IMR-90 (cell line): ENCODE measurements at regions not wholly inside any gene's neighbourhood (a gene's known extent, or its start where the extent isn't known, plus 50 kb on each side); places are given as distances from the start of the nearest gene placed in this dataset.

Experiments used
- ATAC-seq: fragments of 200-7000 bp; cut with Tn5 transposase; 2 replicates; pipeline ENCODE4 v1.9.1; 2020; ENCODE audit warnings: low read depth, mild to moderate bottlenecking, moderate library complexity
- BruUV-seq: library from RNA; stranded (reverse); fragments of 400-500 nt; replicated peaks from 2 replicates; lab custom pipeline; 2021; lab: Mats Ljungman, UMichigan
- CTCF ChIA-PET: fragments of 300-600 bp; formaldehyde crosslinking; extraction: SDS; loops from one replicate; lab custom pipeline; 2021; ENCODE audit warnings: antibody characterized with exemption; lab: Yijun Ruan, JAX
- POLR2A ChIA-PET: fragments of 300-600 bp; sonication (Branson Sonifier 250); formaldehyde crosslinking; loops from one replicate; lab custom pipeline; 2022; ENCODE audit warnings: antibody characterized with exemption; ENCODE audit not compliant: unreplicated experiment; lab: Charles Lee
- DNase-seq: peaks from one replicate; pipeline ENCODE4 v3.0.0; 2013
- H2AFZ ChIP-seq: replicated peaks from 2 replicates; pipeline ENCODE3; 2013; ENCODE audit warnings: low read length, mild to moderate bottlenecking; ENCODE audit not compliant: poor library complexity
- H2AK5ac ChIP-seq: 2 replicates; pipeline ENCODE4 v1.6.1; 2013; ENCODE audit warnings: low read depth, low read length, inconsistent platforms
- H2AK9ac ChIP-seq: replicated peaks from 2 replicates; pipeline ENCODE3; 2013; ENCODE audit warnings: mild to moderate bottlenecking, low read depth, low read length, moderate library complexity; ENCODE audit not compliant: poor library complexity
- H2BK120ac ChIP-seq: 2 replicates; pipeline ENCODE4 v1.6.1; 2013; ENCODE audit warnings: low read depth, low read length, inconsistent platforms
- H2BK15ac ChIP-seq: 3 replicates; pipeline ENCODE4 v1.6.1; 2013; ENCODE audit warnings: low read depth, low read length, inconsistent platforms
- H2BK20ac ChIP-seq: 2 replicates; pipeline ENCODE4 v1.6.1; 2013; ENCODE audit warnings: low read depth, mild to moderate bottlenecking, inconsistent platforms, low read length, moderate library complexity
- H2BK5ac ChIP-seq: 2 replicates; pipeline ENCODE4 v1.6.1; 2013; ENCODE audit warnings: mild to moderate bottlenecking, low read depth, low read length, inconsistent platforms; ENCODE audit not compliant: poor library complexity, severe bottlenecking
- H3K14ac ChIP-seq: replicated peaks from 2 replicates; pipeline ENCODE4 v1.6.1; 2013; ENCODE audit warnings: low read depth, low read length, inconsistent platforms
- H3K18ac ChIP-seq: 2 replicates; pipeline ENCODE4 v1.6.1; 2013; ENCODE audit warnings: low read depth, low read length, control low read depth
- H3K23ac ChIP-seq: 2 replicates; pipeline ENCODE4 v1.6.1; 2013; ENCODE audit warnings: low read depth, low read length, inconsistent platforms
- H3K27ac ChIP-seq: 2 replicates; pipeline ENCODE4 v1.5.1; 2013; ENCODE audit warnings: mild to moderate bottlenecking, control low read depth, low read length; ENCODE audit not compliant: insufficient read depth
- H3K27me3 ChIP-seq: 2 replicates; pipeline ENCODE4 v1.6.1; 2013; ENCODE audit warnings: low read length; ENCODE audit not compliant: control insufficient read depth, insufficient read depth
- H3K36me3 ChIP-seq: 2 replicates; pipeline ENCODE4 v1.6.1; 2013; ENCODE audit warnings: low read length, mixed read lengths; ENCODE audit not compliant: control insufficient read depth, insufficient read depth
- H3K4ac ChIP-seq: 2 replicates; pipeline ENCODE4 v1.6.1; 2013; ENCODE audit warnings: low read depth, low read length, inconsistent platforms
- H3K4me1 ChIP-seq: 2 replicates; pipeline ENCODE4 v1.6.1; 2013; ENCODE audit warnings: low read length, mixed read lengths; ENCODE audit not compliant: control insufficient read depth, insufficient read depth
- H3K4me2 ChIP-seq: 2 replicates; pipeline ENCODE4 v1.6.1; 2013; ENCODE audit warnings: low read depth, mild to moderate bottlenecking, control low read depth, low read length, moderate library complexity
- H3K4me3 ChIP-seq: 2 replicates; pipeline ENCODE4 v1.5.1; 2013; ENCODE audit warnings: low read depth, mild to moderate bottlenecking, control low read depth, low read length, moderate library complexity; ENCODE audit not compliant: insufficient read depth
- H3K56ac ChIP-seq: 2 replicates; pipeline ENCODE4 v1.6.1; 2013; ENCODE audit warnings: low read length, inconsistent platforms; ENCODE audit not compliant: insufficient read depth; ENCODE audit errors: extremely low read depth
- H3K79me1 ChIP-seq, 2 experiments: 2 replicates each; pipeline ENCODE4 v1.6.1; 2013; ENCODE audit warnings: low read length in 2 of 2, inconsistent platforms in 1 of 2, low read depth in 1 of 2
- H3K9ac ChIP-seq: 2 replicates; pipeline ENCODE4 v1.6.1; 2013; ENCODE audit warnings: low read depth, low read length, control low read depth
- H3K9me1 ChIP-seq: 2 replicates; pipeline ENCODE4 v1.6.1; 2013; ENCODE audit warnings: low read length, inconsistent platforms; ENCODE audit not compliant: insufficient read depth
- H3K9me3 ChIP-seq: 2 replicates; pipeline ENCODE4 v1.6.1; 2013; ENCODE audit warnings: low read length; ENCODE audit not compliant: control insufficient read depth, insufficient read depth
- H4K20me1 ChIP-seq: 2 replicates; pipeline ENCODE4 v1.6.1; 2013; ENCODE audit warnings: low read length, inconsistent platforms; ENCODE audit not compliant: insufficient read depth
- H4K5ac ChIP-seq: 2 replicates; pipeline ENCODE4 v1.6.1; 2013; ENCODE audit warnings: mild to moderate bottlenecking, low read depth, low read length, control low read depth
- H4K8ac ChIP-seq, 2 experiments: 2 replicates each; pipeline ENCODE4 v1.6.1; 2013; ENCODE audit warnings: low read depth in 2 of 2, low read length in 2 of 2, control low read depth in 1 of 2, inconsistent platforms in 1 of 2
- H4K91ac ChIP-seq: 2 replicates; pipeline ENCODE4 v1.6.1; 2013; ENCODE audit warnings: low read depth, low read length, inconsistent platforms; ENCODE audit not compliant: insufficient read depth
- CEBPB ChIP-seq: IDR thresholded peaks from 2 replicates; pipeline ENCODE4 v1.6.1; 2012; ENCODE audit warnings: low read depth, low read length, improper control_type of control experiment
- CHD1 ChIP-seq: IDR thresholded peaks from 2 replicates; pipeline ENCODE4 v1.6.1; 2012; ENCODE audit warnings: low read depth, low read length, improper control_type of control experiment
- FOS ChIP-seq: fragments of 150-350 bp; IDR thresholded peaks from 2 replicates; pipeline ENCODE4 v1.6.1; 2016; ENCODE audit warnings: low read depth, low read length
- MAFK ChIP-seq: IDR thresholded peaks from 2 replicates; pipeline ENCODE4 v1.6.1; 2012; ENCODE audit warnings: low read depth, low read length, improper control_type of control experiment
- MAZ ChIP-seq: IDR thresholded peaks from 2 replicates; pipeline ENCODE4 v1.6.1; 2012; ENCODE audit warnings: low read depth, mild to moderate bottlenecking, low read length, improper control_type of control experiment, moderate library complexity, borderline replicate concordance
- NFE2L2 ChIP-seq: fragments of 150-350 bp; IDR thresholded peaks from 2 replicates; pipeline ENCODE4 v1.6.1; 2016; ENCODE audit warnings: low read depth, mild to moderate bottlenecking, low read length
- RAD21 ChIP-seq: IDR thresholded peaks from 2 replicates; pipeline ENCODE4 v1.6.1; 2012; ENCODE audit warnings: low read length, improper control_type of control experiment
- RCOR1 ChIP-seq: IDR thresholded peaks from 2 replicates; pipeline ENCODE4 v1.6.1; 2012; ENCODE audit warnings: mild to moderate bottlenecking, low read length, improper control_type of control experiment; ENCODE audit not compliant: insufficient replicate concordance
- RFX5 ChIP-seq: IDR thresholded peaks from 2 replicates; pipeline ENCODE4 v1.8.0; 2012; ENCODE audit warnings: low read depth, mild to moderate bottlenecking, low read length, moderate library complexity
- SMC3 ChIP-seq: fragments of 150-350 bp; IDR thresholded peaks from 2 replicates; pipeline ENCODE4 v1.6.1; 2016; ENCODE audit warnings: low read depth, mild to moderate bottlenecking, antibody characterized with exemption, low read length, moderate library complexity
- WGBS, 2 experiments: methylation state at CpG; one replicate each; pipeline versions ENCODE4 v1.1.5 to v1.1.7; 2013; ENCODE audit warnings: missing lambda C conversion rate in 2 of 2; ENCODE audit not compliant: insufficient read length in 1 of 2; ENCODE audit errors: extremely low coverage in 2 of 2; 5-methylcytosine and 5-hydroxymethylcytosine counted together
- dilution Hi-C: fragments of 300-500 bp; cut with HindIII; formaldehyde crosslinking; loops from one replicate; pipeline ENCODE4 v1.14.3; 2018; ENCODE audit warnings: low sequenced_read_pairs; ENCODE audit not compliant: unreplicated experiment
- in situ Hi-C: fragments of 300-500 bp; cut with MboI; formaldehyde crosslinking; loops from 3 replicates; pipeline ENCODE4 v1.14.3; 2019; ENCODE audit warnings: low sequenced_read_pairs, inconsistent platforms, mixed read lengths
- intact Hi-C: fragments of 100-400 bp; cut with micrococcal nuclease; formaldehyde crosslinking; loops from 2 replicates; pipeline ENCODE4 v1.10.0; 2022
- TF ChIP-seq, protein P1 (sequence below): conservative IDR thresholded peaks from 2 replicates; pipeline ENCODE4 v1.5.1; 2012; ENCODE audit warnings: mild to moderate bottlenecking, low read depth, low read length, improper control_type of control experiment
- TF ChIP-seq, protein P2 (sequence below): fragments of 150-350 bp; IDR thresholded peaks from 2 replicates; pipeline ENCODE4 v1.6.1; 2016; ENCODE audit warnings: low read depth, mild to moderate bottlenecking, low read length, moderate library complexity, borderline replicate concordance

DNA sequence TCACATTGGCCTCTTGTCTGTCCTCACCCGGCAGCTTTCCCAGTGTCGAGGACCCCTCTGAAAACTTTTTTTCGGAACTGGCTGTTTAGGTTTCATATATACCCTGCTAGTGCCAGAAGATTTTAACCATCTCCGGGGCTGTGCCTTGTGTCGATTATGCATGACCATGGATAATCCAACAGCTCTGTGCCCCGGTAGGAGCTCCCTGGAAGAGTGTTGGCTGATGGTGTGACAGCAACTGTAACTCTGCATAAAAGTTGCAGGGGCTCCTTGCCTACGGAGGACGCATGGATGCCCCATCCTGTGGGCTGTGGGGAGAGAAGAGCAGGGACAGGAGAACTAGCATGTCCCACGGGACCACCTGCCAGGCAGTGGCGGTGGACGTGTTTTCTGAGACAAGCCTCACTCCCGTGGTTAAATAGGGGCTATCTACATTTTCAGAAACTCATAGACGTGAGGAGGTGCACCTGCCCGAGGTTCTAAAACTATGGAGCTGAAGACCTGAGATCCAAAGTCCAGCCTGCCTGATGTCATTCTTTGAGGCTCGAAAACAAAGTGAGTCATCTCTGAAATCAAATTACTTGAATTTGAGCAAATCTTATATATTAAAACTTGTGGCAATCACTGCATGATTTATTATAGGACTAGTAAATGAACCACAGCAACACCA lies 437.2 kb upstream of the HS6ST1 start:
- in situ Hi-C loops = loop anchor here (10.0 kb wide), 1 partner anchor 431 kb away; no protein-coding TSS in a partner anchor
- no peak overlapping the region for H3K23ac ChIP-seq
- TF ChIP-seq CHD1 = no peak
- TF ChIP-seq RCOR1 = no peak
- TF ChIP-seq RFX5 = no peak
- TF ChIP-seq, protein P1, sequence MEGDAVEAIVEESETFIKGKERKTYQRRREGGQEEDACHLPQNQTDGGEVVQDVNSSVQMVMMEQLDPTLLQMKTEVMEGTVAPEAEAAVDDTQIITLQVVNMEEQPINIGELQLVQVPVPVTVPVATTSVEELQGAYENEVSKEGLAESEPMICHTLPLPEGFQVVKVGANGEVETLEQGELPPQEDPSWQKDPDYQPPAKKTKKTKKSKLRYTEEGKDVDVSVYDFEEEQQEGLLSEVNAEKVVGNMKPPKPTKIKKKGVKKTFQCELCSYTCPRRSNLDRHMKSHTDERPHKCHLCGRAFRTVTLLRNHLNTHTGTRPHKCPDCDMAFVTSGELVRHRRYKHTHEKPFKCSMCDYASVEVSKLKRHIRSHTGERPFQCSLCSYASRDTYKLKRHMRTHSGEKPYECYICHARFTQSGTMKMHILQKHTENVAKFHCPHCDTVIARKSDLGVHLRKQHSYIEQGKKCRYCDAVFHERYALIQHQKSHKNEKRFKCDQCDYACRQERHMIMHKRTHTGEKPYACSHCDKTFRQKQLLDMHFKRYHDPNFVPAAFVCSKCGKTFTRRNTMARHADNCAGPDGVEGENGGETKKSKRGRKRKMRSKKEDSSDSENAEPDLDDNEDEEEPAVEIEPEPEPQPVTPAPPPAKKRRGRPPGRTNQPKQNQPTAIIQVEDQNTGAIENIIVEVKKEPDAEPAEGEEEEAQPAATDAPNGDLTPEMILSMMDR = no peak
- no peak for TF ChIP-seq MAZ
- no peak for TF ChIP-seq SMC3
- TF ChIP-seq, protein P2, sequence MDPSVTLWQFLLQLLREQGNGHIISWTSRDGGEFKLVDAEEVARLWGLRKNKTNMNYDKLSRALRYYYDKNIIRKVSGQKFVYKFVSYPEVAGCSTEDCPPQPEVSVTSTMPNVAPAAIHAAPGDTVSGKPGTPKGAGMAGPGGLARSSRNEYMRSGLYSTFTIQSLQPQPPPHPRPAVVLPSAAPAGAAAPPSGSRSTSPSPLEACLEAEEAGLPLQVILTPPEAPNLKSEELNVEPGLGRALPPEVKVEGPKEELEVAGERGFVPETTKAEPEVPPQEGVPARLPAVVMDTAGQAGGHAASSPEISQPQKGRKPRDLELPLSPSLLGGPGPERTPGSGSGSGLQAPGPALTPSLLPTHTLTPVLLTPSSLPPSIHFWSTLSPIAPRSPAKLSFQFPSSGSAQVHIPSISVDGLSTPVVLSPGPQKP = no peak
- TF ChIP-seq NFE2L2 = no peak
- TF ChIP-seq MAFK = no peak
- TF ChIP-seq RAD21 = no peak
- no peak for TF ChIP-seq FOS
- TF ChIP-seq CEBPB = no peak
- H4K5ac ChIP-seq = no peak overlapping the region
- H4K8ac ChIP-seq = no peak overlapping the region
- no peak overlapping the region for H3K4me2 ChIP-seq
- H3K4me1 ChIP-seq = no peaks in the 10 kb centered on the region
- dilution Hi-C loops = no loop called here
- ChIA-PET POLR2A (interaction anchor here (0.6 kb wide), 1 partner anchor 251 kb away, joined by 9 read pairs; no protein-coding TSS in a partner anchor), CTCF (interaction anchor here (0.6 to 1.8 kb wide), 6 partner anchors 19 to 435 kb away, joined by 3 to 6 read pairs (median 3); no protein-coding TSS in a partner anchor)
- H2BK20ac ChIP-seq = no peak overlapping the region
- no peaks in the 10 kb centered on the region for H3K36me3 ChIP-seq
- H2BK15ac ChIP-seq = no peak overlapping the region
- H2AFZ ChIP-seq = no peak overlapping the region
- H3K27ac ChIP-seq = no peak overlapping the region
- ATAC-seq (no peak), DNase-seq (no peak)
- no peak overlapping the region for H2AK5ac ChIP-seq
- H4K20me1 ChIP-seq = no peaks in the 10 kb centered on the region
- intact Hi-C loops = loop anchor here (1.0 to 10.0 kb wide), 4 partner anchors 132 to 1089 kb away; no protein-coding TSS in a partner anchor
- no peak overlapping the region for H2AK9ac ChIP-seq
- no peak overlapping the region for H3K4me3 ChIP-seq
- whole genome bisulfite sequencing, 2 experiments = 14% methylated on average over 2 of the region's 15 CpGs; no CpG with 5 or more reads in 1 of the 2 experiments
- H3K56ac ChIP-seq = no peak overlapping the region
- H3K9ac ChIP-seq = no peak overlapping the region
- H3K27me3 ChIP-seq = peaks cover 10% of the 10 kb centered on the region; the same call in 1 of the 2 replicates
- H3K79me1 ChIP-seq = no peaks in the 10 kb centered on the region
- no peaks in the 10 kb centered on the region for H3K9me3 ChIP-seq
- no peak overlapping the region for H3K4ac ChIP-seq
- no peaks in the 10 kb centered on the region for H3K9me1 ChIP-seq
- no TSS peak for BruUV-seq
- H2BK5ac ChIP-seq = no peak overlapping the region
- no peak overlapping the region for H3K14ac ChIP-seq
- H2BK120ac ChIP-seq = no peak overlapping the region
- no peak overlapping the region for H4K91ac ChIP-seq
- no peak overlapping the region for H3K18ac ChIP-seq
